NT2/D1 (cell line): ENCODE measurements at regions not wholly inside any gene's neighbourhood (a gene's known extent, or its start where the extent isn't known, plus 50 kb on each side); places are given as distances from the start of the nearest gene placed in this dataset.

ENCODE experiments used
- YY1 ChIP-seq: IDR thresholded peaks from 2 replicates; pipeline ENCODE4 v1.6.1; 2011; ENCODE audit not compliant: insufficient read length, insufficient read depth
- ZNF274 ChIP-seq: IDR thresholded peaks from 2 replicates; pipeline ENCODE4 v1.6.1; 2011; ENCODE audit warnings: mild to moderate bottlenecking, low read depth, low read length

DNA sequence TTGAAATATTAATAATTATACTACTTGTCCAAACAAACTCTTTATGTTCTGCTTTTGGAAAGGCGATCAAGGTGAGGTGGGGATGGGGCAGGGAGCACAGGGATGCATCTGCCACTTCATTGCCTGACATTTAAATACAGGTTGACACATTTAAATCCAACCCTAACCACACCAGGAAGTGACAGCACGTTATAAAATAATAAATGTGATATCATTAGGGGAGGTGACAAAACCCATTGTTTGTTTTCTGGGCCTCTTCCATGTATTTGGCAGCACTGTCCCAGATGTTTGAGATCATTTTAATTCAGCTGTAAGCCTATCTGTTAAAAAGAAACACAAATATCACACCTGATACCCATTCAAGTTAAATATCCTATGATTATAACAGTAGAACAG lies 342.4 kb upstream of the ARID1B start:
- TF ChIP-seq YY1 (no peak), ZNF274 (no peak)
